ENCODE measurements at regions not wholly inside any gene's neighbourhood (a gene's known extent, or its start where the extent isn't known, plus 50 kb on each side); places are given as distances from the start of the nearest gene placed in this dataset.
"Not testable (repeated sequence)": the region's sequence is repeated elsewhere in the genome, so short reads cannot be mapped to it uniquely, and the experiment has no call there.

GRCh38 chr1:115156826-115157468, 67.6 kb upstream of the TSPAN2 start:
- H3K27ac ChIP-seq, result no peak overlapping the region
- no peak for TF ChIP-seq CTCF (conservative IDR thresholded peaks at IDR 0.05)

- H3K27ac ChIP-seq, result no peak overlapping the region
- no peak for TF ChIP-seq CTCF (conservative IDR thresholded peaks at IDR 0.05)
These were observed 64.8 kb upstream of the TSPAN2 start for GRCh38 chr1:115153966-115154557.

GRCh38 chr1:115147928-115148327, 58.6 kb upstream of the TSPAN2 start:
- H3K27ac ChIP-seq, result not testable (repeated sequence)

- no peak for TF ChIP-seq CTCF (conservative IDR thresholded peaks at IDR 0.05)
- H3K27ac ChIP-seq, result no peak overlapping the region
These were observed 55.9 kb upstream of the TSPAN2 start for GRCh38 chr1:115145226-115145625.

GRCh38 chr1:115144176-115144575, 54.9 kb upstream of the TSPAN2 start:
- H3K27ac ChIP-seq, result no peak overlapping the region

GRCh38 chr1:115142616-115143015, 53.3 kb upstream of the TSPAN2 start:
- no peak; the same call in 1 of the 2 replicates for TF ChIP-seq CTCF (conservative IDR thresholded peaks at IDR 0.05)
- no peak overlapping the region for H3K27ac ChIP-seq

More at GRCh38 chr1:115144176-115144575, 54.9 kb upstream of the TSPAN2 start:
- TF ChIP-seq CTCF (conservative IDR thresholded peaks at IDR 0.05), result no peak

GRCh38 chr1:115141145-115141454, 51.8 kb upstream of the TSPAN2 start:
- TF ChIP-seq CTCF (conservative IDR thresholded peaks at IDR 0.05), result no peak
- no peak overlapping the region for H3K27ac ChIP-seq

GRCh38 chr1:115140442-115141144, 51.3 kb upstream of the TSPAN2 start:
- H3K27ac ChIP-seq, result no peak overlapping the region
- TF ChIP-seq CTCF (conservative IDR thresholded peaks at IDR 0.05), result no peak
